Right ventricle myocardium superior (tissue), 1 donor: ENCODE measurements at regions not wholly inside any gene's neighbourhood (a gene's known extent, or its start where the extent isn't known, plus 50 kb on each side); places are given as distances from the start of the nearest gene placed in this dataset.
"Not testable (repeated sequence)": the region's sequence is repeated elsewhere in the genome, so short reads cannot be mapped to it uniquely, and the experiment has no call there.

Source experiments
- ATAC-seq: fragments of 200-7000 bp; cut with Tn5 transposase; one replicate; pipeline ENCODE4 v1.9.1; 2020; ENCODE audit warnings: mild to moderate bottlenecking; ENCODE audit not compliant: poor library complexity
- DNase-seq: peaks from one replicate; pipeline ENCODE4 v3.0.0-alpha.2; 2020
- intact Hi-C: fragments of 100-400 bp; cut with DNase I; formaldehyde crosslinking; loops from one replicate; pipeline ENCODE4 v1.11.2; 2022
- donor health status: DM: no; HTN: yes; CAD: no; lungs with severe emphysema.

GRCh38 chr4:64776820-64777219 is 367.6 kb upstream of the TECRL start:
- no peak for ATAC-seq
- DNase-seq = no peak
- intact Hi-C loops = no loop called here

DNA sequence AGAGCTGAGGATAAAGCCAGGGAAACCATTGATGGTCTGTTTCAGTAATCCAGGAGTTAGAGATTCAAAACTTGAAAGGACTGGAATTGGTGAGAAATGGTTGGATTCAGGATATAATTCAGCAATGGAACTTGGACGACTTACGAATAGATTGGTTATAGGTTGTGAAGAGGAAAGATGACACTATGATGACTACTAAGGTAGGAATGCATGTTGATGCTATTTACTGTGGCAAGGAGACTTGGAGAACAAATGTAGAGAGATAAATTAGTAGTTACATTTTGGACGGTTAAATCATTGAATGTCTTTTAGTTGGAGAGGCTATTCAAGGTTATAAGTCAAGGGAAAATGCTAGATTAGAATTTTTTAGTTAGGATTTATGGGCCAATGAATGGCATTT is 365.4 kb upstream of the TECRL start:
- intact Hi-C loops = no loop called here
- no peak for ATAC-seq

GRCh38 chr4:64771149-64771548 is 361.9 kb upstream of the TECRL start:
- no peak for DNase-seq
- intact Hi-C loops = no loop called here
- ATAC-seq = no peak

More for the DNA sequence above, 365.4 kb upstream of the TECRL start:
- no peak for DNase-seq

- intact Hi-C loops = no loop called here
- DNase-seq (no peak), ATAC-seq (no peak)
These were observed 358.3 kb upstream of the TECRL start for GRCh38 chr4:64767547-64767946.

- intact Hi-C loops = no loop called here
- DNase-seq (no peak), ATAC-seq (no peak)
These were observed 357.3 kb upstream of the TECRL start for GRCh38 chr4:64766565-64766964.

- intact Hi-C loops = no loop called here
- ATAC-seq (no peak), DNase-seq (no peak)
These were observed 346.8 kb upstream of the TECRL start for GRCh38 chr4:64756016-64756415.

DNA sequence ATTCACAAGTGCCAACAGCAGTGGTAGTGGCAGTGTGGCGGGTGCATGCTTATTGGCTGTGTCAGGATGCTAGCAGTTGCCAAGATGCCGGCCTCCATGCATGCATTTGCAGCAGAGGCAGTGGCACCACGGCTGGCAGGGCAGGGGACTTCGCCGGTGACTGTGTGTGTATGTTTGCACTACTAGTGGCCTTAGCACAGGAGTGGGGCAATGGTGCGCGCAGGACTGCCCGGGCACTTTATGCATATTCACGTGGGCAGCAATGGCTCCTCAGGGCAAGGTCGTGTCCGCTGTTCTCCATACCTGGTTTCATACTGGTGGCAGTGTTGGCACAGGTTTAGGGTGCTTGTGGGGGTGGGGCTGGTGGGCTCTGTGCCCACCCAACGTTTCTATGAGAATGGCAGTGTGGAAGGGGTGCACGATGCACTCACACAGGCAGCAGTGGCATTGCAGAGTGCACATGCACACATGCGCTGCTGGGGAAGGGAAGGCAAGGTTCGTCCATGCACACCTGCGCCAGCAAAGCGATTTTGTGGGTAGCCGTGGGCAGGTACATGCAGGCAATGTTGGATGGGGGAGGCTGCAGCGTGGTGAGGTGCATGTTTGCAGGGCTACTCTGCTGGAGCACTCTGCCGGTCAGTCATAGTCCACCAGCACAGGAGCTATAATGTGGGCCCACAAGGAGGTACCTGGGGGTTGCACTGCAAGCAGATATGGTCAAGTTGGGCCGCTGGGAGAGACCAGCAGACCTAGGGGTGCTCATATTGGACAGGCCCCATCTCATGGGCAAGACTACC is 338.9 kb upstream of the TECRL start:
- intact Hi-C loops = no loop called here
- DNase-seq (no peak), ATAC-seq (no peak)

- DNase-seq (no peak), ATAC-seq (no peak)
- intact Hi-C loops = no loop called here
These were observed 329.0 kb upstream of the TECRL start for GRCh38 chr4:64738240-64738639.

GRCh38 chr4:64737854-64738138 is 328.5 kb upstream of the TECRL start:
- intact Hi-C loops, ATAC-seq, DNase-seq: not testable (repeated sequence)

DNA sequence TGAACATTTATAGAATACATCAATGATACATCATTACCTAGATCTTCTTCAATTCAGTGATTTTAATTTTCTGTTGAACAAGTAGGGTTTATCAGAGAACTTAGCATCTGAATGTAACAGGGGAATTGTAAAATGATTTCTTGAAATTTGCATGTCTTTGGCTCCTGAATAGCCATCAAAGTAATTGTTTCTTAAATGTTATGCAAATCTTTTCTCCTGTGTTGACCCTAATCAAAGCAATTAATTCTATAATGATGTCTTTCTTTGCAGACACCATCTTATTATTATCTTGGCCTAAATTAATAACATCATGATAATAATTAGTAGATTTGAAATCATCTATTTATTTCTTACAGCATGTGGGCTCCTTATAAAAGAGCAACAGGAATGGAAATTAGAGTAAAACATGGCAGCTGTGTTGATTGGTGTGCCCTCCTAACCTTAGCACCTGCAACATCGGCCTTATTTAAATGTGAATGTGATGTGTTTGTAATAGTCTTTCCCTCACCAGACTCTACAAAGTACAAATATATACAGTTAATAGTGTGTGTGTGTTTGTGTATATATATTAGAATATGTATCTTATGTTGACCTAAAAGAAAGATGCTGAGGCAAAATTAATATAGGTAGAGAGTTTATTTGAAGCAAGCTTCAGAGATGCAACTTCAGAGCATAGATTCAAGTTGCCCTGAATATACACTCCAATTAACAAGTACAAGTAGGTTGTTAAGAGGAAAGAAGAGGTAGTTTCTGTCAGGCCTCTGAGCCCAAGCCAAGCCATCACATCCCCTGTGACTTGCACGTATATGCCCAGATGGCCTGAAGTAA is 328.0 kb upstream of the TECRL start:
- intact Hi-C loops = no loop called here
- ATAC-seq (no peak), DNase-seq (no peak)

GRCh38 chr4:64729561-64729960 is 320.3 kb upstream of the TECRL start:
- ATAC-seq (no peak), DNase-seq (no peak)
- intact Hi-C loops = no loop called here

GRCh38 chr4:64727960-64728359 is 318.7 kb upstream of the TECRL start:
- no peak for ATAC-seq
- intact Hi-C loops = no loop called here
- no peak for DNase-seq

GRCh38 chr4:64727391-64727790 is 318.1 kb upstream of the TECRL start:
- intact Hi-C loops, DNase-seq, ATAC-seq: not testable (repeated sequence)

DNA sequence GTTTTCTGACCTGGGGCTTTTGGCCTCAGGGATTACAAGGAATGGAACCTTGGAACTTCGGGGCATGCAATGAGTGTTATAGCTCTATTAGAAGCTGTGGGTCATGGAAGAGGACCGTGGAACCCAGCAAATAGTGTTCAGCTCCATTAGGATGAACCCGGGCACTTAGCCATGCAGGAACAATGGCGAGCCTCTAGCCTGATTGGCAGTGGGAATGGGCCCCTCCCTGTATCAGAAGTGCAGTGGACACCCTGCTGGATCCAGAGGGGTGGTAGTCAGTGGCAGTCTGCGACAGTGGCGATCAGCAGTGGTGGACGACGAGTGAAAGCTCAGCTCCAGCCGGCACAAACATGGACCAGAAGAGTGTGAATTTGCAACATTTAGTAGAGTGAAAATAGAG is 315.4 kb upstream of the TECRL start:
- ATAC-seq (no peak), DNase-seq (no peak)
- intact Hi-C loops = no loop called here

- ATAC-seq = no peak
- intact Hi-C loops = no loop called here
These were observed 311.9 kb upstream of the TECRL start for GRCh38 chr4:64721106-64721505.

GRCh38 chr4:64718091-64718490 is 308.8 kb upstream of the TECRL start:
- no peak for ATAC-seq
- intact Hi-C loops = no loop called here
- DNase-seq = no peak

More at GRCh38 chr4:64721106-64721505, 311.9 kb upstream of the TECRL start:
- DNase-seq = no peak

DNA sequence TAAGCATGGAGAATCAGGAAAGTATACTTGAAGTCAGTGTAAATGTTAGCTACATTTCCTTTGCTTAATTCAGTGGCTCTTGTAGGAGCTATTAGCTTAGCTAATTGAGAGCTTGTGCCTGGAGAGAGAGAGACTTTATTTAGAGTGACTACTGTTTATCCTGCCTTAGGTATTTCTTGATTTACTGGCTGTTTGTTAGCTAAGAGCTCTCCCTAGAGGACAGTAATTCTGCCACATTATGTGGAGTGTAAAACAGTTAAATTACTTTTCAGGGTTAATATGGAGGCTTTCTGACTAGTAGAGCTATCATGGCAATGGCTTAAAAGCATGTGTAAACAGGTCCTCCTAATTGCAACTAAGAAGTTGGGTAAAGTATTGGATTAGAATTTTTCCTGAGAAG is 306.5 kb upstream of the TECRL start:
- intact Hi-C loops = no loop called here
- no peak for DNase-seq
- no peak for ATAC-seq

- DNase-seq = no peak
- ATAC-seq = no peak
- intact Hi-C loops = no loop called here
These were observed 304.1 kb upstream of the TECRL start for GRCh38 chr4:64713256-64713840.

DNA sequence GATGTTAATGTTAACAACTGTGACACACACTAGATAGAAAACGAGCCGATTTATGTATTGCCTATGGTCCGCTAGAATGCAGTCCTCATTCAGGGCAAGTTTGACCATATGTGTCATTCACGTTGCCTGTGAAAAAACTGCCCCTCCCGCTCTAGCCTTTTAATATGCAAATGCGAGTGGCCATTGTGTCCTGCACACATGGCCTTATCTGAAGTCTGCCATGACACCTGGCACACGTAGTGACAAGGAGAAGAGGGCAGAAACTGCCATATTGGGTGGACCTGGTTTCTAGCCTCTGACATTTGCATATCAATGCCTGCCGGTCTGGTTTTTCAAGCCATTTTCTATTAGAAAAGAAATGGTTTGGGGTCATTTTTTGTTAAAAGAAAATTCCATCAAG is 303.3 kb upstream of the TECRL start:
- ATAC-seq = no peak
- intact Hi-C loops = no loop called here
- DNase-seq = no peak

DNA sequence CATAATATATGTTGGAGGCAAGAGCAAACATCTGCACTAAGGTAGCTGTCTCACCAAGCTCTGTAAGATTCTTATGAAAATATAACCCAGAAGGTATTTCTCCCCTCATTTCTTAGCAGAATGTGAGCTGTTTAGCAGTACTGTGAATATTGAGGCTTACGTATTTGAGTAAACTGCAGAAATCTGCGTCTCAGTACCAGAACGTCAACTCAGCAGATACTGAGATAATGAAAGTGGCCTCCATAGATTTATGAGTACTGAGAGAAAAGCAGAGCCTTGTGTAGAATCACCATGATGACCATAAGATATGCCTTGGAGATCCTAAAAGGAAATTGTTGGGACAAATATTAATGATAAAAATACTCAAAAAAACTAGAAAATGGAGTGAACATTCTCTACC is 296.7 kb upstream of the TECRL start:
- DNase-seq = no peak
- intact Hi-C loops = no loop called here
- ATAC-seq = no peak
